ENCODE measurements at regions not wholly inside any gene's neighbourhood (a gene's known extent, or its start where the extent isn't known, plus 50 kb on each side); places are given as distances from the start of the nearest gene placed in this dataset.

DNA sequence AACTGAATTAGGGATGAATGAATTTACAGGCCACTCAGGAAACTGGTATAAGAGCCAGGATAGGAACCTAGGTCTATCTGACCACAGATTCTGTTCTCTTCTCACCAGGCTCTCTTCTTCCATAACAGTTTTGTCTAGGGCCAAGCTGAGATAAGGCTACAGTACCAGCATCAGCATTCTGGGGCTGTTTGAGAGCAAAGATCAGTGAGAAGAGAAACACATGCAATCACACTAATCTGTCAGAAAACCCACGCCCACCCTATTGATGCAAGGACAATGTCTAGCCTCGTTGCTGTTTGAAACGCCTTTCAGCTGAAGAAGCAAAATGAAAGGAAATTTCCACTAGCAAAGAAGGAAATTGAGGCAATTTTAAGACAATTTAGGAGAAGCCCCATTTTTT, 137.7 kb downstream of the LCA5 start:
- TF ChIP-seq, protein P1, sequence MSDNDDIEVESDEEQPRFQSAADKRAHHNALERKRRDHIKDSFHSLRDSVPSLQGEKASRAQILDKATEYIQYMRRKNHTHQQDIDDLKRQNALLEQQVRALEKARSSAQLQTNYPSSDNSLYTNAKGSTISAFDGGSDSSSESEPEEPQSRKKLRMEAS (CRISPR knock-in tag; IDR thresholded peaks at IDR 0.05): no peak
- TF ChIP-seq ATF1 (CRISPR knock-in tag; IDR thresholded peaks at IDR 0.05) (no peak), MXD4 (CRISPR knock-in tag; IDR thresholded peaks at IDR 0.05; ENCODE audit: borderline replicate concordance) (no peak), PREB (CRISPR knock-in tag; IDR thresholded peaks at IDR 0.05; ENCODE audit: borderline replicate concordance) (no peak), USF1 (CRISPR knock-in tag; IDR thresholded peaks at IDR 0.05) (no peak), ZNF396 (CRISPR knock-in tag; IDR thresholded peaks at IDR 0.05; ENCODE audit: borderline replicate concordance) (no peak)
- TF ChIP-seq, protein P2, sequence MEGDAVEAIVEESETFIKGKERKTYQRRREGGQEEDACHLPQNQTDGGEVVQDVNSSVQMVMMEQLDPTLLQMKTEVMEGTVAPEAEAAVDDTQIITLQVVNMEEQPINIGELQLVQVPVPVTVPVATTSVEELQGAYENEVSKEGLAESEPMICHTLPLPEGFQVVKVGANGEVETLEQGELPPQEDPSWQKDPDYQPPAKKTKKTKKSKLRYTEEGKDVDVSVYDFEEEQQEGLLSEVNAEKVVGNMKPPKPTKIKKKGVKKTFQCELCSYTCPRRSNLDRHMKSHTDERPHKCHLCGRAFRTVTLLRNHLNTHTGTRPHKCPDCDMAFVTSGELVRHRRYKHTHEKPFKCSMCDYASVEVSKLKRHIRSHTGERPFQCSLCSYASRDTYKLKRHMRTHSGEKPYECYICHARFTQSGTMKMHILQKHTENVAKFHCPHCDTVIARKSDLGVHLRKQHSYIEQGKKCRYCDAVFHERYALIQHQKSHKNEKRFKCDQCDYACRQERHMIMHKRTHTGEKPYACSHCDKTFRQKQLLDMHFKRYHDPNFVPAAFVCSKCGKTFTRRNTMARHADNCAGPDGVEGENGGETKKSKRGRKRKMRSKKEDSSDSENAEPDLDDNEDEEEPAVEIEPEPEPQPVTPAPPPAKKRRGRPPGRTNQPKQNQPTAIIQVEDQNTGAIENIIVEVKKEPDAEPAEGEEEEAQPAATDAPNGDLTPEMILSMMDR (IDR thresholded peaks at IDR 0.05): no peak
- TF ChIP-seq, protein P3, sequence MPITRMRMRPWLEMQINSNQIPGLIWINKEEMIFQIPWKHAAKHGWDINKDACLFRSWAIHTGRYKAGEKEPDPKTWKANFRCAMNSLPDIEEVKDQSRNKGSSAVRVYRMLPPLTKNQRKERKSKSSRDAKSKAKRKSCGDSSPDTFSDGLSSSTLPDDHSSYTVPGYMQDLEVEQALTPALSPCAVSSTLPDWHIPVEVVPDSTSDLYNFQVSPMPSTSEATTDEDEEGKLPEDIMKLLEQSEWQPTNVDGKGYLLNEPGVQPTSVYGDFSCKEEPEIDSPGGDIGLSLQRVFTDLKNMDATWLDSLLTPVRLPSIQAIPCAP (CRISPR knock-in tag; IDR thresholded peaks at IDR 0.05): no peak
